GM19455 (cell line): ENCODE measurements at regions not wholly inside any gene's neighbourhood (a gene's known extent, or its start where the extent isn't known, plus 50 kb on each side); places are given as distances from the start of the nearest gene placed in this dataset.

Experiments used
- ATAC-seq: cut with Tn5 transposase; IDR thresholded peaks from one replicate; pipeline ENCODE4 v1.9.1; 2021; ENCODE audit not compliant: unreplicated experiment

DNA sequence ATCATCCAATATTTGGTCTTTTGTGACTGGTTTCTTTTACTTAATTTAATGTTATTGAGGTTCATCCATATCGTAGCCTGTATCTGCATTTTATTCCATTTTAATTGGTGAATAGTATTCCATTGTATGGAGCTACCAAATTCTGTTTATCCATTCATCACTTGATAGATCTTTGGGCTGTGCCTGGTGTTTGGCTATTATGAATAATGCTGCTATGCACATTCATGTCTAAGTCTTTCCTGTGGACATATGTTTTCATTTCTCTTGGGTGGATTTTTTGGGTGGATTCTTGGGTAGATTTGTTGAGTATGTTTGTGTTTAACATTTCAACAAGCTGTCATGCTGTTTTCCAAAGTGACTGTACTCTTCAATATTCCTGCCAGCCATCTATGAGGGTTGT is 52.5 kb upstream of the NEDD4L start:
- ATAC-seq = no peak

- ATAC-seq = no peak
These were observed 54.5 kb upstream of the NEDD4L start for GRCh38 chr18:57989536-57989935.

DNA sequence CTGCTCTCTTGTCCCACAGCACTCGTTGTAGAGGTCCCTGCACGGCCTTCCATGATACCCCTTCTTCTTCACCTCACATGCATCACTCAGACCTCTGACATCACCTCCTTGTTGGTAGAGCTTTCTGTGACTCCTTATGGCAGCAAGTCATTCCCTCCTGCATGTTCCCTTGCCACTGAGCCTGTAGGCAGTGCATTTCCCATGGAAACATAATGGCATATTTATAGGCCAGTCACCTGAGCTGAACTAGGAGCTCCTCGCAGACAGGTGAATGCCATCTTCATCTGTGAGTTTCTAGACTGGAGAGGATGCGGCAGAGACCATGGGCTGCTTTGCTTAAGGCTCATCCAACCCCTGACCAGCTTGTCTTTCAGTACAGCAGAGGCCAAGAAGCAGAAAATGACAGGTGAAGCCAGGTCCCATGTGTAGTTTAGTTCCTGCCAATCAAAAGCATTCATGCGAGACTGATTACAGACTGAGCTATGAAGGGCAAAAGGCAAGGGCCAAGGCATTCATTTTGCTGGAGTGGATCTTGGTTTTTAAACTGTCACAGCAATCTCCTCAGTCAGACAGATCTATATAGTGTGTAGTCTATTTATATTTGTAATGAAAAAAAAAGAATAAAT is 59.4 kb upstream of the NEDD4L start:
- ATAC-seq = no peak

DNA sequence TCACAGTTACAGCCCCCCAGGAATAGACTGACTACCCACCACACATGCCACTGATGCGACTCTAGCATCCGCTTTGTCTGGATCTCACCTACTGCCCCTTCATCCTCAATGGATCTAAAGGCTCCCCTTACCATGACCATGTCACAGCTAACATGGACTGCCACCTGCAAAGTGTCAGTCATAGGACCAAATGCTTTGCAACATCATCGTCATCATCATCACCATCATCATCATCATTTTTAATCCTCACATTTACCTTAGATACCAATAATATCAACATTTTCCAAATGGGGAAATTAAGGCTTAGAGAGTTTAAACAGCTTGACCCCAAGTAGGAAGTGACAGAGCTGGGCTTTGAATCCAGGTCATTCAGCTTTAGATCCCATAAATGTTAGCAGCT is 60.1 kb upstream of the NEDD4L start:
- ATAC-seq = no peak

DNA sequence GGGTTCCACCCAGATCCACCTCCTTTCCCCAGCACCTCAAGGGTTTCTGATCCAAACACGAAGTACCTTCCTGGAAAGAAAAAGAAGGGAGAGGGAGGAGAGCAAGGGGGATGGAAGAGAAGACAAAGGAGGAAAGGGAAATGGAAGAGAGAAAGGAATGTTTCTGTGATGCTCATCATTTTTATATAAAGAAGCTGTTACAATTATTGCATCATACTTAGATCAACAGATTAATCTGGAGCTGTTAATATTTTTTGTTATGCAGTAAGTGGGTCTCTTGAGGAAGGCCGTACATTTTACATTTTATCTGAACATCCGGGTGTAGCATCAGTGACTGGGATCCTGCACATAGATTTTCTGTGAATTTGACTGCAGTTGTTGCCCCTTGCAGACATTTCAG is 60.6 kb upstream of the NEDD4L start:
- ATAC-seq = no peak

GRCh38 chr18:57982372-57983021 is 61.5 kb upstream of the NEDD4L start:
- no peak for ATAC-seq

DNA sequence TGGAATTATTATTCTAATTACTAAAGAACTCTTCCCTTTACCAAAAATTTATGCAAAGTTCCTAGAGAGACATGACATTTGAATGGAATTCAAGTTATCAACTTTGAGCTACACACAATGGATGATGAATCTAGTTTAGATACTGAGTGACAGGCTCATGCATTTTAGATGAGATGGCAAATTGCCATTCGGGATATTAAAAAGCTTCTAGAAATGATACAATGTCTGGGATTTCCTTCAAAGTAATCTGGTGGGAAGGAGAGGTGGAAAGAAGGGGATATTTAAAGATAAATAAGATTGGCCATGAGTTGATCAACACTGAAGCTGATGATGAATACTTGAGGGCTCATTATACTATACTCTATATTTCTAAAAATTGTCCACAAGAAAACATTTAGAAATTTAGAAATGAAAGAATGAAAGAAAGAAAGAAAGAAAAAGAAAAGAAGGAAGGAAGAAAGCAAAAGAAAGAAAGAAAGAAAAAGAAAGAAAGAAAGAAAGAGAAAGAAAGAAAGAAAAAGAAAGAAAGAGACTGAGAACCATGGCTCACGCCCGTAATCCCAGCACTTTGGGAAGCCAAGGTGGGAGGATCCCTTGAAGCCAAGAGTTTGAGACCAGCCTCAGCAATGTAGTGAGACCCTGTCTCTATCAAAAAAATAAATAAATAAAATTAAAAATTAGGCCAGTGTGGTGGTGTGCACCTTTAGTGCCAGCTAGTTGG is 62.6 kb upstream of the NEDD4L start:
- no peak for ATAC-seq

DNA sequence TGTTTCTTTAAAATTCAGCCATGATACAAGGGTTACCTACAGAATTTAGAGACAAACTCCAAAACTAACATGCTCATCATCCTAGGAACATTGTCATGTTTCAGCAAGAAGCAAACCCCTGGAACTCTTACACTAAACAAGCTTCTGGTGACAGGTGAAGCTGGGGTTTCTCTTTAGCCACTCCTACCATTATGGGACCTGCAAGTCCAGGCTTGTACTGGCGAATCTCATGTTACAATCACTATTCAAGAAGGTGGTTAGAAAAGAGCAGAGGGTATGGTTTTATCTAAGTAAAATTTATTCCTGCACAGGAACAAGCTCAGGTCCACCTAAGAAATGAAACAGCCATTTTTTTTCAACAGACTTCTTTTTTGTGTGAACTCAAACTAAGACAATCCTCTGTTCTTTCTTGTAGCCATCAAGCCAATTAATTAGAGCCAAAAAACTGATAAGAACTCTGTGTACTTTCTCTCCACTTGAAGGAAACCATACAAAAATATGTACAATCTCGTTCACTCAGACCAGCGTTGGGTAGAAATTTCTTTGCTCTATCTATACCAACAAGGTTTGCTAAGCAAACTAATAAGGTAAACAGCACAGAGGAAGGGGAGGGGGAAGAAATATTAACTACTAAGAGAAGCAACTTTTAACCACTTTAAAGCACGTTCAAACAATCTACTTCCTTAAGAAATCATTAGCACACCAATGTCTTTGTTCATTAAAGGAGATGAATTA is 63.3 kb upstream of the NEDD4L start:
- no peak for ATAC-seq

- no peak for ATAC-seq
These were observed 67.7 kb upstream of the NEDD4L start for GRCh38 chr18:57976230-57976773.

GRCh38 chr18:57975805-57976204 is 68.2 kb upstream of the NEDD4L start:
- ATAC-seq = no peak

DNA sequence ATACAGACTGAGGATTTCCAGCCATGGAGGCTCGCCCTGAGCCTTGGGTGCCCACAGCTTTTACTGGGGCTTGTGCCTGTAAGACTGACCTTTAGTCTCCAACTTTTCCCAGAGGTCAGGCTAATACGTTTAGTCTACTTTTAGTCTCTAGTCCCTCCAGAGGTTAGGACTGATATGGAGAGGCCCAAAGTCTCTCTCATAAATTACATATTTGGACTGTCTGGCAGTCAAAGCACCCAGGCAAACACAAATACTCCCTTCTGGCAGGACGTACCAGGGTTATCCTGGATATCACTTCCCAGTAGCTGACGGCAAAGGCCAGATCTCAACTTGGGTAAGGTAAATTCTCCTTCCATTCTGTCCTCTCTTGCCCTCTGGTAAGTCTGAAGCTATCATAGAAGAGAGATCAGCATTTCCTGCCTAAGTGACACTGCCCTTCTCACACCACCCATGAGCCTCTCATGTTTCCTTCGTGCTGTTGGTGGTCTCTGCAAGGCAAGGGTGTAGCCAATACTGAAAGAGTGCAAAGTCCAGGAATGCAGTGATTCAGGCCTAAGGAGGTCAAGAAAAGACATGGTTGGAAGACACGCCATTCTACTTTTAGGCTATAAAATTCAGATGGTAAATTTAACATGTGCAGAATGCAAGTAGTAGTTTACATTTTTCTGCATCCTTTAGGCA is 69.3 kb upstream of the NEDD4L start:
- ATAC-seq = no peak

DNA sequence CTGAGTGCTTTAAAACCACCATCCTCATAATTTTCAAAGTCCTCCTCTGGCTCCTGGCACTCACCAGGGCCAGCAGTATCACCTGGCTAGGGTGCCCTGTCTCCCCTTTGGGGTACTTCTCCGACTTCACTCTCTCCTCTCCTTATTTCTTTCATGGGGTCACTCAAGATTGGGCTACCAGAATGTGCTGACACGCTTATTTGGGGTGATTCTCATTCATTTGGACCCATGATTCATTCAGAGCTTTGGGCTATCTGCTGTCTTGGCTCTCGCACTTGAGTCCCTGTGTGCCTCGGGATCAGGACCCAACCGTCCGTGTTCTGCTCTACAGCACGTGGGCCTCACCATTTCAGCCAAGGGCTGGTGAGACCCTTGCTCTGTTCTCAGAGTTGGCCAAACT is 70.1 kb upstream of the NEDD4L start:
- no peak for ATAC-seq

DNA sequence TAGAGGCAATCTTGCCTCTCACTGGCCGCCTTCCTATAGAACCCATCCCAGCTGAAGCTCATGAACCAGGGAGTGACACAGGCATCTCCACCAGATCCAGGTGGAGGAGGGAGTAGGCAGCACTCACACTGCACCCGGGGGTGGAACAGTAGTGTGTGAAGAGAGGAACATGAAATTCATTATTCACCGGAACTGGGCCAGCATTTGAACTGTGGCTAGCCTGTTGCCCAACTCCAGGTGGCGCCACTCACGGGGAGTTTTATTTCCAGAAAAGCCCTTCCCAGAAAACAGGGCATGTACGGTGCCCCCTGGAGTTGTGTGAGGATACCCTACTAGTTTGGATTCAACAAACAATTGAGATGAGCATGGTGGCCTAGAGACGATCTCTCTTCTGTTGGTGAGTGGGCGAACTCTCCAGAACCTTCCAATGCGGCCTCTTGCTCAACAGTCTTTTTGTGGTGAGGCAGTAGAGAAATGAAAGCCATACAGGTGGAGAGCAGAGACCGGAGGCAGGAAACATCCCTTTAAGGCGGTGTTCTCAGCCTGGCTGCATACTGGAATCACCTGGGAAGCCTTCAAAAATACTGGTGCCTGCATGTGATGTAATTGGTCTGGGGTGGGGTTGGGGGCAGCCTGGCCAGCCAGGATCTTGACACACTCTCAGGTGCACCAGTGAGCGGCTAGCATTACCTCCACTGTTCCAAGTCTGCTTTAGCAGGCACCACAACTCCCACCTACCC is 73.5 kb upstream of the NEDD4L start:
- ATAC-seq = no peak

GRCh38 chr18:57969824-57970223 is 74.2 kb upstream of the NEDD4L start:
- ATAC-seq = no peak

DNA sequence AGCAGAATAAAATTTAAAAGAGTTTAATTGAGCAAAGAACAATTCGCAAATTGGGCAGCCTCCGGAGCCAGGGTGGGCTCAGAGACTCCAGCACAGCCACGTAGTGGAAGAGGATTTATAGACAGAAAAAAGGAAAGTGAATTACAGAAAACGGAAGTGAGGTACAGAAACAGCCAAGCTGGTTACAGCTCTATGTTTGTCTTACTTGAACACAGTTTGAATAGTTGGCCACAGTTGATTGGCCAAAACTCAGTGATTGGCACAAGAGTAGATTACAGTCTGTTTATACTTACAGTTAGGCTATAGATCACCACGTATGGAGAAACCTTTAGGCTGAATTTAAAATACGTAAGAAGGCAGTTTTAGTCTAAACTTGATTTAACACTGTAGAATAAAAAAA is 78.8 kb upstream of the NEDD4L start:
- peak; percentile 75 for ATAC-seq

DNA sequence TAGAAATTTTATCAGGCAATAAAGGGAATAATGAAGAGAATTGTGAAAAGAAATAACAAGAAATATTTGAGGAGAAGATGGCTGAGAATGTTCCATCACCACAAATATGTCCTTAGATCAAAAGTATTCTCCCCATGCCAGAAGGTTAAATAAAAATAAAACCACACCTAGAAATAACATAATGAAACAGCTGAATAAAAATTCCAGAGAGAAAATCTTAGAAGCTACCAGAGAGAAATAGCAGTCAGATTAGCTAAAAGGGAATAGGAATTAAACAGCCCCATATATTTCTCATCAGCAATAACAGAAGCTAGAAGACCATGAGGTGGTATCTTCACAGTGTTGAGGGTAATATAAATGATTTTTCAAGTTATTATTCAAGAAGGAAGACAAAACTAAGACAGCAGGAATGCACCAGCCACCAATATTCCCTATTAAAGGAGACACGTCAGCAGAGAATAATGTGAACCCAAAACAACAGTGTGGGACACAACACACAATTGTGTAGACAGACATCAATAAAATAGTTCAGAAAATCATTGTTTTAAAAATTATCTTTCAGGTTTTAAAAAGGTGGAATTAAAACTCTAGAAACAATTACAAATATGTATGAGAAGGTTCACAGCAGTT is 82.0 kb upstream of the NEDD4L start:
- ATAC-seq = no peak

DNA sequence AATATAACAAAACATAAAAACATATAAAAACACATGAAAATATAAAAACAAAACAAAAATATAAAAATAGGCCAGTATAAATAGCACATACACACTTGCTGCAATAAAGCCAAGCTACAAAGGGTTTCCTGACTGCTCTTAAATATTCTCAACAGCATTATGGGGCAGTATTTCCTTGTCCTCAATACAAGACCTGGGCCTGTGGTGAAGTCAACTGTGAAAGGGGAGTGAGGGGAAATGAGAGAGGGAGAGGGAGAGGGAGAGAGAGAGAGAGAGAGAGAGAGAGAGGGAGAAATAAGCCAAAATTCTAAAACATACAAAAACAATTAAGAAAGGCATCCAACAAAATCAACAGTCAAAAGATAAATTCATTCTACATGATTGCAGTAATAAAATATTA is 82.6 kb upstream of the NEDD4L start:
- no peak for ATAC-seq

- ATAC-seq = peak; percentile 68
These were observed 84.7 kb upstream of the NEDD4L start for GRCh38 chr18:57959278-57959677.

- no peak for ATAC-seq
These were observed 86.8 kb upstream of the NEDD4L start for GRCh38 chr18:57957210-57957609.

- no peak for ATAC-seq
These were observed 87.5 kb upstream of the NEDD4L start for GRCh38 chr18:57956491-57956890.
